Kidney epithelial cell (primary cell): ENCODE measurements at regions not wholly inside any gene's neighbourhood (a gene's known extent, or its start where the extent isn't known, plus 50 kb on each side); places are given as distances from the start of the nearest gene placed in this dataset.

Source experiments
- DNase-seq: peaks from one replicate; pipeline ENCODE4 v3.0.0-alpha.2; 2010; ENCODE audit warnings: low read depth
- H3K27me3 ChIP-seq: 2 replicates; pipeline ENCODE4 v1.6.0; 2011; ENCODE audit warnings: low read length; ENCODE audit not compliant: control insufficient read depth, insufficient read depth
- H3K36me3 ChIP-seq: 2 replicates; pipeline ENCODE4 v1.5.1; 2011; ENCODE audit warnings: low read length; ENCODE audit not compliant: control insufficient read depth, insufficient read depth
- H3K4me3 ChIP-seq: 2 replicates; pipeline ENCODE4 v1.5.1; 2011; ENCODE audit warnings: low read depth, mild to moderate bottlenecking, control low read depth, low read length
- TF ChIP-seq, protein P1 (sequence below): IDR thresholded peaks from 2 replicates; pipeline ENCODE4 v1.5.1; 2011; ENCODE audit warnings: mild to moderate bottlenecking, moderate library complexity, low read length, control low read depth, inconsistent platforms; ENCODE audit not compliant: insufficient read depth, poor library complexity, severe bottlenecking

- Histone ChIP-seq H3K36me3 (no peaks in the 10 kb centered on the region), H3K4me3 (no peak overlapping the region), H3K27me3 (no peaks in the 10 kb centered on the region)
- no peak for DNase-seq
- TF ChIP-seq, protein P1, sequence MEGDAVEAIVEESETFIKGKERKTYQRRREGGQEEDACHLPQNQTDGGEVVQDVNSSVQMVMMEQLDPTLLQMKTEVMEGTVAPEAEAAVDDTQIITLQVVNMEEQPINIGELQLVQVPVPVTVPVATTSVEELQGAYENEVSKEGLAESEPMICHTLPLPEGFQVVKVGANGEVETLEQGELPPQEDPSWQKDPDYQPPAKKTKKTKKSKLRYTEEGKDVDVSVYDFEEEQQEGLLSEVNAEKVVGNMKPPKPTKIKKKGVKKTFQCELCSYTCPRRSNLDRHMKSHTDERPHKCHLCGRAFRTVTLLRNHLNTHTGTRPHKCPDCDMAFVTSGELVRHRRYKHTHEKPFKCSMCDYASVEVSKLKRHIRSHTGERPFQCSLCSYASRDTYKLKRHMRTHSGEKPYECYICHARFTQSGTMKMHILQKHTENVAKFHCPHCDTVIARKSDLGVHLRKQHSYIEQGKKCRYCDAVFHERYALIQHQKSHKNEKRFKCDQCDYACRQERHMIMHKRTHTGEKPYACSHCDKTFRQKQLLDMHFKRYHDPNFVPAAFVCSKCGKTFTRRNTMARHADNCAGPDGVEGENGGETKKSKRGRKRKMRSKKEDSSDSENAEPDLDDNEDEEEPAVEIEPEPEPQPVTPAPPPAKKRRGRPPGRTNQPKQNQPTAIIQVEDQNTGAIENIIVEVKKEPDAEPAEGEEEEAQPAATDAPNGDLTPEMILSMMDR: no peak
These were observed 278.5 kb downstream of the TMEM167A start for GRCh38 chr5:82798676-82799075.

- H3K27me3 ChIP-seq: no peaks in the 10 kb centered on the region
- no peaks in the 10 kb centered on the region for H3K36me3 ChIP-seq
- DNase-seq: no peak
- TF ChIP-seq, protein P1: no peak
- no peak overlapping the region for H3K4me3 ChIP-seq
These were observed 280.4 kb downstream of the TMEM167A start for GRCh38 chr5:82796643-82797416.

- Histone ChIP-seq H3K36me3 (no peaks in the 10 kb centered on the region), H3K27me3 (no peaks in the 10 kb centered on the region), H3K4me3 (no peak overlapping the region)
- DNase-seq: no peak
- TF ChIP-seq, protein P1: no peak
These were observed 282.3 kb downstream of the TMEM167A start for GRCh38 chr5:82794876-82795275.

- H3K36me3 ChIP-seq: no peaks in the 10 kb centered on the region
- no peaks in the 10 kb centered on the region for H3K27me3 ChIP-seq
- no peak overlapping the region for H3K4me3 ChIP-seq
- DNase-seq: no peak
- TF ChIP-seq, protein P1: peak; percentile 54
These were observed 283.3 kb downstream of the TMEM167A start for GRCh38 chr5:82793808-82794419.

- H3K4me3 ChIP-seq: no peak overlapping the region
- no peaks in the 10 kb centered on the region for H3K36me3 ChIP-seq
- no peak for DNase-seq
- H3K27me3 ChIP-seq: no peaks in the 10 kb centered on the region
- TF ChIP-seq, protein P1: no peak
These were observed 285.1 kb downstream of the TMEM167A start for GRCh38 chr5:82792096-82792495.
